ENCODE measurements at regions not wholly inside any gene's neighbourhood (a gene's known extent, or its start where the extent isn't known, plus 50 kb on each side); places are given as distances from the start of the nearest gene placed in this dataset.

- DNase-seq: no peak
These were observed 218.5 kb upstream of the CDH12 start for GRCh38 chr5:23071682-23072081.

GRCh38 chr5:23064710-23065109 lies 211.6 kb upstream of the CDH12 start:
- no peak for DNase-seq

GRCh38 chr5:23053846-23054245 lies 200.7 kb upstream of the CDH12 start:
- no peak for DNase-seq

GRCh38 chr5:23042226-23042625 lies 189.1 kb upstream of the CDH12 start:
- no peak for DNase-seq

GRCh38 chr5:23035555-23036090 lies 182.5 kb upstream of the CDH12 start:
- no peak for DNase-seq

GRCh38 chr5:23033864-23034263 lies 180.7 kb upstream of the CDH12 start:
- no peak for DNase-seq

GRCh38 chr5:23029290-23029689 lies 176.1 kb upstream of the CDH12 start:
- DNase-seq: no peak

- no peak for DNase-seq
These were observed 175.4 kb upstream of the CDH12 start for GRCh38 chr5:23028445-23029021.

- no peak for DNase-seq
These were observed 174.7 kb upstream of the CDH12 start for GRCh38 chr5:23027830-23028229.

GRCh38 chr5:23027331-23027730 lies 174.2 kb upstream of the CDH12 start:
- DNase-seq: no peak

- DNase-seq: peak; percentile 20
These were observed 173.4 kb upstream of the CDH12 start for GRCh38 chr5:23026252-23027170.

- DNase-seq: no peak
These were observed 172.6 kb upstream of the CDH12 start for GRCh38 chr5:23025629-23026233.

- no peak for DNase-seq
These were observed 171.3 kb upstream of the CDH12 start for GRCh38 chr5:23024470-23024869.

GRCh38 chr5:23014825-23015224 lies 161.7 kb upstream of the CDH12 start:
- DNase-seq: no peak

GRCh38 chr5:23014266-23014665 lies 161.1 kb upstream of the CDH12 start:
- no peak for DNase-seq

GRCh38 chr5:23013395-23013998 lies 160.4 kb upstream of the CDH12 start:
- DNase-seq: no peak

- DNase-seq: no peak
These were observed 159.7 kb upstream of the CDH12 start for GRCh38 chr5:23012842-23013241.

GRCh38 chr5:23007762-23008161 lies 154.6 kb upstream of the CDH12 start:
- DNase-seq: no peak

GRCh38 chr5:23007236-23007635 lies 154.1 kb upstream of the CDH12 start:
- DNase-seq: no peak

- DNase-seq: no peak
These were observed 148.0 kb upstream of the CDH12 start for GRCh38 chr5:23001120-23001519.

- no peak for DNase-seq
These were observed 145.6 kb upstream of the CDH12 start for GRCh38 chr5:22998774-22999173.

GRCh38 chr5:22998362-22998761 lies 145.2 kb upstream of the CDH12 start:
- DNase-seq: no peak

GRCh38 chr5:22988937-22989336 lies 135.8 kb upstream of the CDH12 start:
- no peak for DNase-seq
